HL-60 (cell line): ENCODE measurements at regions not wholly inside any gene's neighbourhood (a gene's known extent, or its start where the extent isn't known, plus 50 kb on each side); places are given as distances from the start of the nearest gene placed in this dataset.

ENCODE experiments used
- GABPA ChIP-seq: IDR thresholded peaks from 2 replicates; pipeline ENCODE4 v1.6.1; 2012; ENCODE audit warnings: low read depth
- POLR2AphosphoS5 ChIP-seq: IDR thresholded peaks from 2 replicates; pipeline ENCODE4 v1.6.1; 2012; ENCODE audit warnings: low read depth
- SPI1 ChIP-seq: IDR thresholded peaks from 2 replicates; pipeline ENCODE4 v1.6.1; 2012; ENCODE audit warnings: low read depth, mild to moderate bottlenecking, borderline replicate concordance
- TF ChIP-seq, protein P1 (sequence below): IDR thresholded peaks from one replicate; pipeline ENCODE4 v1.5.1; 2011; ENCODE audit warnings: low read length, control low read depth, inconsistent platforms; ENCODE audit not compliant: insufficient read depth
- TF ChIP-seq, protein P2 (sequence below): IDR thresholded peaks from 2 replicates; pipeline ENCODE4 v1.6.1; 2012; ENCODE audit warnings: low read depth; ENCODE audit not compliant: insufficient replicate concordance

DNA sequence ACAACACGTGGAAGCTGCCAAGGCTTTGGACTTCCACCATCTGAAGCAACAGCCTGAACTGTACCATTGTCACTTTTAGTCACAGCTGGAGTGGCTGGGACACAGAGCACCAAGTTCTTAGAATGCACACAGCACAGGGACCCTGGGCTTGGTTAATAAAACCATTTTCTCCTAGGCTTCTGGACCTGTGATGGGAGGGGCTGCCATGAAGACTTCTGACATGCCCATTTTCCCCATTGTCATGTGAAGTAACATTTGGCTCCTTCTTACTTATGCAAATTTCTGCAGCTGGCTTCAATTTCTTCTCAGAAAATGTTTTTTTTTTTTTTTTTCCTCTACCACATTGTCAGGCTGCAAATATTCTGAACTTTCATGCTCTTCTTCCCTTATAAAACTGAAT, 138.6 kb upstream of the BRINP3 start:
- TF ChIP-seq, protein P1, sequence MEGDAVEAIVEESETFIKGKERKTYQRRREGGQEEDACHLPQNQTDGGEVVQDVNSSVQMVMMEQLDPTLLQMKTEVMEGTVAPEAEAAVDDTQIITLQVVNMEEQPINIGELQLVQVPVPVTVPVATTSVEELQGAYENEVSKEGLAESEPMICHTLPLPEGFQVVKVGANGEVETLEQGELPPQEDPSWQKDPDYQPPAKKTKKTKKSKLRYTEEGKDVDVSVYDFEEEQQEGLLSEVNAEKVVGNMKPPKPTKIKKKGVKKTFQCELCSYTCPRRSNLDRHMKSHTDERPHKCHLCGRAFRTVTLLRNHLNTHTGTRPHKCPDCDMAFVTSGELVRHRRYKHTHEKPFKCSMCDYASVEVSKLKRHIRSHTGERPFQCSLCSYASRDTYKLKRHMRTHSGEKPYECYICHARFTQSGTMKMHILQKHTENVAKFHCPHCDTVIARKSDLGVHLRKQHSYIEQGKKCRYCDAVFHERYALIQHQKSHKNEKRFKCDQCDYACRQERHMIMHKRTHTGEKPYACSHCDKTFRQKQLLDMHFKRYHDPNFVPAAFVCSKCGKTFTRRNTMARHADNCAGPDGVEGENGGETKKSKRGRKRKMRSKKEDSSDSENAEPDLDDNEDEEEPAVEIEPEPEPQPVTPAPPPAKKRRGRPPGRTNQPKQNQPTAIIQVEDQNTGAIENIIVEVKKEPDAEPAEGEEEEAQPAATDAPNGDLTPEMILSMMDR: no peak
- TF ChIP-seq POLR2AphosphoS5 (no peak), GABPA (no peak), SPI1 (no peak)
- TF ChIP-seq, protein P2, sequence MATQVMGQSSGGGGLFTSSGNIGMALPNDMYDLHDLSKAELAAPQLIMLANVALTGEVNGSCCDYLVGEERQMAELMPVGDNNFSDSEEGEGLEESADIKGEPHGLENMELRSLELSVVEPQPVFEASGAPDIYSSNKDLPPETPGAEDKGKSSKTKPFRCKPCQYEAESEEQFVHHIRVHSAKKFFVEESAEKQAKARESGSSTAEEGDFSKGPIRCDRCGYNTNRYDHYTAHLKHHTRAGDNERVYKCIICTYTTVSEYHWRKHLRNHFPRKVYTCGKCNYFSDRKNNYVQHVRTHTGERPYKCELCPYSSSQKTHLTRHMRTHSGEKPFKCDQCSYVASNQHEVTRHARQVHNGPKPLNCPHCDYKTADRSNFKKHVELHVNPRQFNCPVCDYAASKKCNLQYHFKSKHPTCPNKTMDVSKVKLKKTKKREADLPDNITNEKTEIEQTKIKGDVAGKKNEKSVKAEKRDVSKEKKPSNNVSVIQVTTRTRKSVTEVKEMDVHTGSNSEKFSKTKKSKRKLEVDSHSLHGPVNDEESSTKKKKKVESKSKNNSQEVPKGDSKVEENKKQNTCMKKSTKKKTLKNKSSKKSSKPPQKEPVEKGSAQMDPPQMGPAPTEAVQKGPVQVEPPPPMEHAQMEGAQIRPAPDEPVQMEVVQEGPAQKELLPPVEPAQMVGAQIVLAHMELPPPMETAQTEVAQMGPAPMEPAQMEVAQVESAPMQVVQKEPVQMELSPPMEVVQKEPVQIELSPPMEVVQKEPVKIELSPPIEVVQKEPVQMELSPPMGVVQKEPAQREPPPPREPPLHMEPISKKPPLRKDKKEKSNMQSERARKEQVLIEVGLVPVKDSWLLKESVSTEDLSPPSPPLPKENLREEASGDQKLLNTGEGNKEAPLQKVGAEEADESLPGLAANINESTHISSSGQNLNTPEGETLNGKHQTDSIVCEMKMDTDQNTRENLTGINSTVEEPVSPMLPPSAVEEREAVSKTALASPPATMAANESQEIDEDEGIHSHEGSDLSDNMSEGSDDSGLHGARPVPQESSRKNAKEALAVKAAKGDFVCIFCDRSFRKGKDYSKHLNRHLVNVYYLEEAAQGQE: no peak
